ENCODE measurements at regions not wholly inside any gene's neighbourhood (a gene's known extent, or its start where the extent isn't known, plus 50 kb on each side); places are given as distances from the start of the nearest gene placed in this dataset.

DNA sequence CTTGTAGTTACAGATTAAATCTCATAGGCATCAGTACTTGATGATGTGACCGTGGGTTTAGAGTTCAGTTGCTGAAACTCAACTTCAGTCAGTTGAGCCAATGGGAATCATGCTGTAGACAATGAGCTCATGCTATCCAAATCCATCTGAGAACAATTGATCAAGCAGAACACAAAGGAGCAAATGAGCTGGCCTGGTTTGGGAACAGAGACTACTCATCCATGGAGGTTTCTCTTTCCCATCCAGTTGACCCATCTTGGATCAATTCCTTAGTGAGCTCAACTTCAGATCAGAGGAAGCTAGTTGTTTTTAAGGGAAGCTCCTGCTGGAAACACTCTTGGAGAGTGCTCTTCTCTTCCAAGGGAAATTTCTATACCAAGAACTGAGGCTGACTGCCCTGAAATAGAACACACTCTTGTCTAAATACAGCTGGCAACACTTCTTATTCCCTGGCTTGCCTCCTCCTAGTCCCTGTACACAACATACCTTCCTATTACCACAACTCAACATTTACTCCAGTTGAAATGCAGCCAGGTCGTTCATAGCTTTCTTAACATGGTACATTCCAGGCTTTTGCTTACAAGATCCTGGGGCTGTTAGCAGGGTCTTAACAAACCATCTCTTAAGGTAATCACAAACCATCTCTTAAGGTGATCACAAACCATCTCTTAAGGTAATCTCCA lies 203.9 kb upstream of the PRDM1 start:
- H3K36me3 ChIP-seq (ENCODE audit: control insufficient read depth, insufficient read depth, low read length) = no peaks in the 10 kb centered on the region
- no peak for FAIRE-seq
- no peaks in the 10 kb centered on the region for H3K27me3 ChIP-seq (ENCODE audit: control insufficient read depth, insufficient read depth, low read length)
- no peak overlapping the region for H3K4me3 ChIP-seq (ENCODE audit: low read depth, low read length)
- no peak for TF ChIP-seq CTCF (IDR thresholded peaks at IDR 0.05; ENCODE audit: insufficient read depth, low read length, severe bottlenecking)
- no peak for DNase-seq (ENCODE audit: low read depth)

GRCh38 chr6:105881608-105882007 lies 204.5 kb upstream of the PRDM1 start:
- DNase-seq (ENCODE audit: low read depth) = no peak
- FAIRE-seq = no peak
- Histone ChIP-seq H3K36me3 (ENCODE audit: control insufficient read depth, insufficient read depth, low read length) (no peaks in the 10 kb centered on the region), H3K4me3 (ENCODE audit: low read depth, low read length) (no peak overlapping the region), H3K27me3 (ENCODE audit: control insufficient read depth, insufficient read depth, low read length) (no peaks in the 10 kb centered on the region)
- TF ChIP-seq CTCF (IDR thresholded peaks at IDR 0.05; ENCODE audit: insufficient read depth, low read length, severe bottlenecking) = no peak

GRCh38 chr6:105880030-105880492 lies 206.1 kb upstream of the PRDM1 start:
- DNase-seq (ENCODE audit: low read depth) (no peak), FAIRE-seq (no peak)
- Histone ChIP-seq H3K36me3 (ENCODE audit: control insufficient read depth, insufficient read depth, low read length) (no peaks in the 10 kb centered on the region), H3K27me3 (ENCODE audit: control insufficient read depth, insufficient read depth, low read length) (no peaks in the 10 kb centered on the region), H3K4me3 (ENCODE audit: low read depth, low read length) (no peak overlapping the region)
- TF ChIP-seq CTCF (IDR thresholded peaks at IDR 0.05; ENCODE audit: insufficient read depth, low read length, severe bottlenecking) = no peak

- DNase-seq (ENCODE audit: low read depth) (peak; percentile 84), FAIRE-seq (no peak)
- Histone ChIP-seq H3K4me3 (ENCODE audit: low read depth, low read length) (no peak overlapping the region), H3K36me3 (ENCODE audit: control insufficient read depth, insufficient read depth, low read length) (no peaks in the 10 kb centered on the region), H3K27me3 (ENCODE audit: control insufficient read depth, insufficient read depth, low read length) (no peaks in the 10 kb centered on the region)
- TF ChIP-seq CTCF (IDR thresholded peaks at IDR 0.05; ENCODE audit: insufficient read depth, low read length, severe bottlenecking) = no peak
Measured at GRCh38 chr6:105879146-105879545, 207.0 kb upstream of the PRDM1 start.

- H3K4me3 ChIP-seq (ENCODE audit: low read depth, low read length) = no peak overlapping the region
- TF ChIP-seq CTCF (IDR thresholded peaks at IDR 0.05; ENCODE audit: insufficient read depth, low read length, severe bottlenecking) = no peak
- FAIRE-seq (no peak), DNase-seq (ENCODE audit: low read depth) (no peak)
- H3K36me3 ChIP-seq (ENCODE audit: control insufficient read depth, insufficient read depth, low read length) = no peaks in the 10 kb centered on the region
- H3K27me3 ChIP-seq (ENCODE audit: control insufficient read depth, insufficient read depth, low read length) = no peaks in the 10 kb centered on the region
Measured at GRCh38 chr6:105875974-105876640, 210.0 kb upstream of the PRDM1 start.

All from bronchial epithelial cell (primary cell).